ENCODE measurements at regions not wholly inside any gene's neighbourhood (a gene's known extent, or its start where the extent isn't known, plus 50 kb on each side); places are given as distances from the start of the nearest gene placed in this dataset.

DNA sequence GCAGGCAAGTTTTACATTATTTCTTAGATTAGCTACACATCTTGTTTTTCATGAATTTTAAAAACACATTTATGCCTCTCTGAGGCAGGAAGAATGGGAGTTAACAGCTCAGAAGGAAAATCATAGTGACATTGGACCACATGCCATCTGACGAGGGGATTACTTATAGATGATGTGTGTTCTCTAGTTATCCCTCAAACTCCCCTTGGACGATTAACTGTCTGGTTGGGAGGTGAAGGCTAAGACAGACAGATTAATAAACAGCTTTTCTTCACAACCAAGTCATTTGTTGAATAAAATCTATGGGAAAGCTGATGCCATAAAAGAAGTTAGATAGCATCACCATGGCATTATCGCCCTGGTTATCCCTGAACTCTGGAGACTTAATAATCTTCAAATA, 80.0 kb upstream of the PREP start:
- Histone ChIP-seq H3K27ac (ENCODE audit: insufficient read depth, low read depth, low read length) (no peak overlapping the region), H3K9ac (replicated peaks; ENCODE audit: extremely low read depth, insufficient read depth, low read length) (no peak overlapping the region), H2AFZ (ENCODE audit: low read depth, low read length) (no peak overlapping the region), H3K9me1 (replicated peaks; ENCODE audit: control insufficient read depth, extremely low read depth, insufficient read depth, low read length) (no peaks in the 10 kb centered on the region), H3K4me2 (ENCODE audit: insufficient read depth, low read length) (no peak overlapping the region), H3K9me3 (replicated peaks; ENCODE audit: control insufficient read depth, insufficient read depth, low read length) (no peaks in the 10 kb centered on the region), H4K20me1 (replicated peaks; ENCODE audit: control insufficient read depth, extremely low read depth, insufficient read depth, low read length) (no peaks in the 10 kb centered on the region), H3K36me3 (ENCODE audit: control insufficient read depth in 2 of 2, extremely low read depth in 1 of 2, insufficient read depth in 2 of 2, low read length in 2 of 2) (no peaks in the 10 kb centered on the region), H3K27me3 (ENCODE audit: control insufficient read depth in 2 of 2, insufficient read depth in 2 of 2, low read length in 2 of 2) (no peaks in the 10 kb centered on the region), H3K4me1 (ENCODE audit: control insufficient read depth, extremely low read depth, insufficient read depth, low read length) (peaks cover 8% of the 10 kb centered on the region), H3K4me3 (replicated peaks in 1 of 3; ENCODE audit: insufficient read depth in 1 of 3, low read depth in 1 of 3, low read length in 3 of 3) (no peak overlapping the region), H3K79me2 (ENCODE audit: control insufficient read depth, insufficient read depth, low read length) (no peaks in the 10 kb centered on the region)
- ChIA-PET POLR2A (interaction anchor here (0.8 kb wide), 1 partner anchor 51 kb away, joined by 3 read pairs; no protein-coding TSS in a partner anchor), CTCF (interaction anchor here (0.7 to 3.9 kb wide), 17 partner anchors 14 to 857 kb away, joined by 3 to 89 read pairs (median 4); no protein-coding TSS in a partner anchor)
- BruUV-seq (replicated peaks) = no TSS peak
- TF ChIP-seq POLR2A (IDR thresholded peaks at IDR 0.05; ENCODE audit: low read depth, low read length) = no peak
- TF ChIP-seq EZH2 (IDR thresholded peaks at IDR 0.05; ENCODE audit: borderline replicate concordance, low read depth, low read length, severe bottlenecking) = no peak
- TF ChIP-seq, protein P1, sequence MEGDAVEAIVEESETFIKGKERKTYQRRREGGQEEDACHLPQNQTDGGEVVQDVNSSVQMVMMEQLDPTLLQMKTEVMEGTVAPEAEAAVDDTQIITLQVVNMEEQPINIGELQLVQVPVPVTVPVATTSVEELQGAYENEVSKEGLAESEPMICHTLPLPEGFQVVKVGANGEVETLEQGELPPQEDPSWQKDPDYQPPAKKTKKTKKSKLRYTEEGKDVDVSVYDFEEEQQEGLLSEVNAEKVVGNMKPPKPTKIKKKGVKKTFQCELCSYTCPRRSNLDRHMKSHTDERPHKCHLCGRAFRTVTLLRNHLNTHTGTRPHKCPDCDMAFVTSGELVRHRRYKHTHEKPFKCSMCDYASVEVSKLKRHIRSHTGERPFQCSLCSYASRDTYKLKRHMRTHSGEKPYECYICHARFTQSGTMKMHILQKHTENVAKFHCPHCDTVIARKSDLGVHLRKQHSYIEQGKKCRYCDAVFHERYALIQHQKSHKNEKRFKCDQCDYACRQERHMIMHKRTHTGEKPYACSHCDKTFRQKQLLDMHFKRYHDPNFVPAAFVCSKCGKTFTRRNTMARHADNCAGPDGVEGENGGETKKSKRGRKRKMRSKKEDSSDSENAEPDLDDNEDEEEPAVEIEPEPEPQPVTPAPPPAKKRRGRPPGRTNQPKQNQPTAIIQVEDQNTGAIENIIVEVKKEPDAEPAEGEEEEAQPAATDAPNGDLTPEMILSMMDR (IDR thresholded peaks at IDR 0.05; ENCODE audit: extremely low read depth in 1 of 2, insufficient read depth in 1 of 2, low read depth in 1 of 2, low read length in 2 of 2) = no peak
- no peak for TF ChIP-seq GATA2 (IDR thresholded peaks at IDR 0.05; ENCODE audit: insufficient read depth, insufficient read length, low read depth, low read length)
- no peak for TF ChIP-seq POLR2AphosphoS5 (IDR thresholded peaks at IDR 0.05; ENCODE audit: insufficient read depth, low read depth, low read length)
- no peak for TF ChIP-seq MYC (IDR thresholded peaks at IDR 0.05; ENCODE audit: low read depth, low read length)
- no peak for TF ChIP-seq FOS (IDR thresholded peaks at IDR 0.05; ENCODE audit: borderline replicate concordance, insufficient read depth, low read length)
- TF ChIP-seq JUN (IDR thresholded peaks at IDR 0.05; ENCODE audit: borderline replicate concordance, insufficient read depth, insufficient read length, low read depth) = no peak
- TF ChIP-seq, protein P2, sequence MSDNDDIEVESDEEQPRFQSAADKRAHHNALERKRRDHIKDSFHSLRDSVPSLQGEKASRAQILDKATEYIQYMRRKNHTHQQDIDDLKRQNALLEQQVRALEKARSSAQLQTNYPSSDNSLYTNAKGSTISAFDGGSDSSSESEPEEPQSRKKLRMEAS (IDR thresholded peaks at IDR 0.05; ENCODE audit: insufficient read depth, insufficient read length) = no peak
- no peak for DNase-seq (ENCODE audit: low read depth, low spot score)
- dilution Hi-C loops (cut with MboI; ENCODE audit: extremely low pct_ligation_motif_present, low sequenced_read_pairs) (no loop called here), intact Hi-C loops (cut with micrococcal nuclease) (loop anchor here (1.0 to 10.0 kb wide), 2 partner anchors 51 to 352 kb away; no protein-coding TSS in a partner anchor)
- no peak for FAIRE-seq
